HEK293 (cell line): ENCODE measurements at regions not wholly inside any gene's neighbourhood (a gene's known extent, or its start where the extent isn't known, plus 50 kb on each side); places are given as distances from the start of the nearest gene placed in this dataset.

ENCODE experiments used
- CTCF ChIA-PET: fragments of 350-600 bp; formaldehyde crosslinking; extraction: SDS; loops from one replicate; lab custom pipeline; 2021; ENCODE audit warnings: antibody characterized with exemption; lab: Yijun Ruan, JAX
- POLR2A ChIA-PET: fragments of 300-600 bp; formaldehyde crosslinking; extraction: SDS; loops from one replicate; lab custom pipeline; 2020; ENCODE audit warnings: antibody characterized with exemption, inconsistent platforms; lab: Yijun Ruan, JAX
- H3K27ac ChIP-seq: fragments of 200-500 bp; sonication (Bioruptor generic); 2 replicates; pipeline ENCODE4 v1.5.1; 2014; ENCODE audit warnings: low read depth, low read length, control low read depth, inconsistent platforms; ENCODE audit errors: extremely low read depth
- H3K36me3 ChIP-seq, 2 experiments: fragments of 200-500 bp in 1 of 2; sonication (Bioruptor generic) in 1 of 2; 1 replicate in 1 of 2; 2 replicates in 1 of 2; pipeline ENCODE4 v1.5.1; 2014 to 2017; ENCODE audit warnings: inconsistent platforms in 2 of 2, low read length in 2 of 2; ENCODE audit not compliant: control insufficient read depth in 2 of 2, insufficient read depth in 1 of 2
- H3K4me1 ChIP-seq: fragments of 200-500 bp; sonication (Bioruptor generic); 2 replicates; pipeline ENCODE4 v1.5.1; 2014; ENCODE audit warnings: mild to moderate bottlenecking, low read length, inconsistent platforms; ENCODE audit not compliant: control insufficient read depth, insufficient read depth
- H3K4me3 ChIP-seq: 2 replicates; pipeline ENCODE4 v1.5.1; 2011; ENCODE audit warnings: low read depth, mild to moderate bottlenecking, control low read depth, low read length, moderate library complexity
- H3K9me3 ChIP-seq: fragments of 200-500 bp; sonication (Bioruptor generic); 2 replicates; pipeline ENCODE4 v1.5.1; 2014; ENCODE audit warnings: low read depth, low read length, inconsistent platforms; ENCODE audit not compliant: control insufficient read depth, insufficient read depth
- GLIS2 ChIP-seq: fragments of 450-650 bp; formaldehyde crosslinking; IDR thresholded peaks from 2 replicates; pipeline ENCODE4 v1.5.1; 2016; ENCODE audit warnings: missing biosample characterization, missing genetic modification characterization
- HIC1 ChIP-seq: fragments of 450-650 bp; formaldehyde crosslinking; IDR thresholded peaks from 2 replicates; pipeline ENCODE4 v1.5.1; 2016; ENCODE audit warnings: missing biosample characterization, missing genetic modification characterization
- HOXA7 ChIP-seq: sonication (generic); formaldehyde crosslinking; IDR thresholded peaks from 2 replicates; pipeline ENCODE4 v1.8.1; 2022; ENCODE audit warnings: missing genetic modification reagents, borderline replicate concordance
- KLF1 ChIP-seq: fragments of 450-650 bp; formaldehyde crosslinking; IDR thresholded peaks from 2 replicates; pipeline ENCODE4 v1.5.1; 2016; ENCODE audit warnings: missing biosample characterization, missing genetic modification characterization
- KLF7 ChIP-seq: fragments of 450-650 bp; formaldehyde crosslinking; IDR thresholded peaks from 2 replicates; pipeline ENCODE4 v1.5.1; 2016; ENCODE audit warnings: missing biosample characterization, missing genetic modification characterization, borderline replicate concordance
- TCF7L2 ChIP-seq: IDR thresholded peaks from 2 replicates; pipeline ENCODE4 v1.6.1; 2011; ENCODE audit warnings: low read depth, mild to moderate bottlenecking, inconsistent platforms, low read length, moderate library complexity, borderline replicate concordance
- ZFP37 ChIP-seq: fragments of 450-650 bp; formaldehyde crosslinking; IDR thresholded peaks from 2 replicates; pipeline ENCODE4 v1.5.1; 2016; ENCODE audit warnings: missing biosample characterization, missing genetic modification characterization
- ZNF132 ChIP-seq: fragments of 450-650 bp; formaldehyde crosslinking; IDR thresholded peaks from 2 replicates; pipeline ENCODE4 v1.5.1; 2017; ENCODE audit warnings: missing biosample characterization, missing genetic modification characterization, borderline replicate concordance
- ZNF146 ChIP-seq: fragments of 450-650 bp; formaldehyde crosslinking; IDR thresholded peaks from 2 replicates; pipeline ENCODE4 v1.5.1; 2016; ENCODE audit warnings: missing biosample characterization, missing genetic modification characterization
- ZNF157 ChIP-seq: fragments of 450-650 bp; formaldehyde crosslinking; IDR thresholded peaks from 2 replicates; pipeline ENCODE4 v1.5.1; 2016; ENCODE audit warnings: missing biosample characterization, missing genetic modification characterization
- ZNF37A ChIP-seq: fragments of 450-650 bp; IDR thresholded peaks from 2 replicates; pipeline ENCODE4 v1.5.1; 2018; ENCODE audit warnings: missing biosample characterization, missing genetic modification characterization
- ZNF394 ChIP-seq: fragments of 450-650 bp; formaldehyde crosslinking; IDR thresholded peaks from 2 replicates; pipeline ENCODE4 v1.5.1; 2016; ENCODE audit warnings: missing biosample characterization, missing genetic modification characterization, mild to moderate bottlenecking, moderate library complexity, borderline replicate concordance
- ZNF548 ChIP-seq: fragments of 450-650 bp; formaldehyde crosslinking; IDR thresholded peaks from 2 replicates; pipeline ENCODE4 v1.5.1; 2016; ENCODE audit warnings: missing biosample characterization, missing genetic modification characterization
- ZNF560 ChIP-seq: fragments of 450-650 bp; formaldehyde crosslinking; IDR thresholded peaks from 2 replicates; pipeline ENCODE4 v1.5.1; 2017; ENCODE audit warnings: missing biosample characterization, missing genetic modification characterization, borderline replicate concordance
- ZNF561 ChIP-seq: fragments of 450-650 bp; IDR thresholded peaks from 2 replicates; pipeline ENCODE4 v1.5.1; 2018; ENCODE audit warnings: missing biosample characterization, missing genetic modification characterization, borderline replicate concordance
- ZNF626 ChIP-seq: fragments of 450-650 bp; sonication (Bioruptor Pico); formaldehyde crosslinking; IDR thresholded peaks from 2 replicates; pipeline ENCODE4 v1.5.1; 2018; ENCODE audit warnings: missing biosample characterization, missing genetic modification characterization, inconsistent platforms
- ZNF660 ChIP-seq: fragments of 450-650 bp; IDR thresholded peaks from 2 replicates; pipeline ENCODE4 v1.5.1; 2018; ENCODE audit warnings: missing biosample characterization, mild to moderate bottlenecking, missing genetic modification characterization
- ZNF747 ChIP-seq: fragments of 450-650 bp; formaldehyde crosslinking; IDR thresholded peaks from 2 replicates; pipeline ENCODE4 v1.5.1; 2016; ENCODE audit warnings: missing biosample characterization, missing genetic modification characterization
- TF ChIP-seq, protein P1 (sequence below): fragments of 450-650 bp; formaldehyde crosslinking; IDR thresholded peaks from 2 replicates; pipeline ENCODE4 v1.5.1; 2016; ENCODE audit warnings: missing biosample characterization, missing genetic modification characterization, borderline replicate concordance
- TF ChIP-seq, protein P2 (sequence below): fragments of 450-650 bp; formaldehyde crosslinking; IDR thresholded peaks from 2 replicates; pipeline ENCODE4 v1.5.1; 2017; ENCODE audit warnings: missing biosample characterization, missing genetic modification characterization
- TF ChIP-seq, protein P3 (sequence below): fragments of 450-650 bp; formaldehyde crosslinking; IDR thresholded peaks from 2 replicates; pipeline ENCODE4 v1.5.1; 2016; ENCODE audit warnings: missing biosample characterization, missing genetic modification characterization
- TF ChIP-seq, protein P4 (sequence below): fragments of 450-650 bp; formaldehyde crosslinking; IDR thresholded peaks from 2 replicates; pipeline ENCODE4 v1.5.1; 2016; ENCODE audit warnings: missing biosample characterization, missing genetic modification characterization, low read depth

- TF ChIP-seq ZNF146 (tag by site-specific recombination): no peak
- TF ChIP-seq KLF1 (tag by site-specific recombination): no peak
- TF ChIP-seq, protein P1, sequence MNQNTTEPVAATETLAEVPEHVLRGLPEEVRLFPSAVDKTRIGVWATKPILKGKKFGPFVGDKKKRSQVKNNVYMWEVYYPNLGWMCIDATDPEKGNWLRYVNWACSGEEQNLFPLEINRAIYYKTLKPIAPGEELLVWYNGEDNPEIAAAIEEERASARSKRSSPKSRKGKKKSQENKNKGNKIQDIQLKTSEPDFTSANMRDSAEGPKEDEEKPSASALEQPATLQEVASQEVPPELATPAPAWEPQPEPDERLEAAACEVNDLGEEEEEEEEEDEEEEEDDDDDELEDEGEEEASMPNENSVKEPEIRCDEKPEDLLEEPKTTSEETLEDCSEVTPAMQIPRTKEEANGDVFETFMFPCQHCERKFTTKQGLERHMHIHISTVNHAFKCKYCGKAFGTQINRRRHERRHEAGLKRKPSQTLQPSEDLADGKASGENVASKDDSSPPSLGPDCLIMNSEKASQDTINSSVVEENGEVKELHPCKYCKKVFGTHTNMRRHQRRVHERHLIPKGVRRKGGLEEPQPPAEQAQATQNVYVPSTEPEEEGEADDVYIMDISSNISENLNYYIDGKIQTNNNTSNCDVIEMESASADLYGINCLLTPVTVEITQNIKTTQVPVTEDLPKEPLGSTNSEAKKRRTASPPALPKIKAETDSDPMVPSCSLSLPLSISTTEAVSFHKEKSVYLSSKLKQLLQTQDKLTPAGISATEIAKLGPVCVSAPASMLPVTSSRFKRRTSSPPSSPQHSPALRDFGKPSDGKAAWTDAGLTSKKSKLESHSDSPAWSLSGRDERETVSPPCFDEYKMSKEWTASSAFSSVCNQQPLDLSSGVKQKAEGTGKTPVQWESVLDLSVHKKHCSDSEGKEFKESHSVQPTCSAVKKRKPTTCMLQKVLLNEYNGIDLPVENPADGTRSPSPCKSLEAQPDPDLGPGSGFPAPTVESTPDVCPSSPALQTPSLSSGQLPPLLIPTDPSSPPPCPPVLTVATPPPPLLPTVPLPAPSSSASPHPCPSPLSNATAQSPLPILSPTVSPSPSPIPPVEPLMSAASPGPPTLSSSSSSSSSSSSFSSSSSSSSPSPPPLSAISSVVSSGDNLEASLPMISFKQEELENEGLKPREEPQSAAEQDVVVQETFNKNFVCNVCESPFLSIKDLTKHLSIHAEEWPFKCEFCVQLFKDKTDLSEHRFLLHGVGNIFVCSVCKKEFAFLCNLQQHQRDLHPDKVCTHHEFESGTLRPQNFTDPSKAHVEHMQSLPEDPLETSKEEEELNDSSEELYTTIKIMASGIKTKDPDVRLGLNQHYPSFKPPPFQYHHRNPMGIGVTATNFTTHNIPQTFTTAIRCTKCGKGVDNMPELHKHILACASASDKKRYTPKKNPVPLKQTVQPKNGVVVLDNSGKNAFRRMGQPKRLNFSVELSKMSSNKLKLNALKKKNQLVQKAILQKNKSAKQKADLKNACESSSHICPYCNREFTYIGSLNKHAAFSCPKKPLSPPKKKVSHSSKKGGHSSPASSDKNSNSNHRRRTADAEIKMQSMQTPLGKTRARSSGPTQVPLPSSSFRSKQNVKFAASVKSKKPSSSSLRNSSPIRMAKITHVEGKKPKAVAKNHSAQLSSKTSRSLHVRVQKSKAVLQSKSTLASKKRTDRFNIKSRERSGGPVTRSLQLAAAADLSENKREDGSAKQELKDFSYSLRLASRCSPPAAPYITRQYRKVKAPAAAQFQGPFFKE: no peak
- TF ChIP-seq ZNF132 (tag by site-specific recombination): no peak
- no peak for TF ChIP-seq ZNF626 (tag by site-specific recombination)
Observed at GRCh38 chr4:62901101-62901500, 1508.1 kb downstream of the TECRL start (continued).

GRCh38 chr4:62899646-62900364 lies 1509.4 kb downstream of the TECRL start:
- no peaks in the 10 kb centered on the region for H3K36me3 ChIP-seq
- ChIA-PET CTCF (no interaction called here), POLR2A (no interaction called here)
- no peaks in the 10 kb centered on the region for H3K9me3 ChIP-seq
- no peaks in the 10 kb centered on the region for H3K4me1 ChIP-seq
- no peak overlapping the region for H3K4me3 ChIP-seq
- TF ChIP-seq ZNF548 (tag by site-specific recombination): no peak
- TF ChIP-seq ZNF37A: no peak
- TF ChIP-seq HOXA7: no peak
- no peak for TF ChIP-seq ZFP37 (tag by site-specific recombination)
- TF ChIP-seq ZNF561 (tag by site-specific recombination): no peak
- TF ChIP-seq ZNF747 (tag by site-specific recombination): no peak
- TF ChIP-seq, protein P2, sequence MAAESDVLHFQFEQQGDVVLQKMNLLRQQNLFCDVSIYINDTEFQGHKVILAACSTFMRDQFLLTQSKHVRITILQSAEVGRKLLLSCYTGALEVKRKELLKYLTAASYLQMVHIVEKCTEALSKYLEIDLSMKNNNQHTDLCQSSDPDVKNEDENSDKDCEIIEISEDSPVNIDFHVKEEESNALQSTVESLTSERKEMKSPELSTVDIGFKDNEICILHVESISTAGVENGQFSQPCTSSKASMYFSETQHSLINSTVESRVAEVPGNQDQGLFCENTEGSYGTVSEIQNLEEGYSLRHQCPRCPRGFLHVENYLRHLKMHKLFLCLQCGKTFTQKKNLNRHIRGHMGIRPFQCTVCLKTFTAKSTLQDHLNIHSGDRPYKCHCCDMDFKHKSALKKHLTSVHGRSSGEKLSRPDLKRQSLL (tag by site-specific recombination): no peak
- no peak for TF ChIP-seq ZNF560
- TF ChIP-seq, protein P3, sequence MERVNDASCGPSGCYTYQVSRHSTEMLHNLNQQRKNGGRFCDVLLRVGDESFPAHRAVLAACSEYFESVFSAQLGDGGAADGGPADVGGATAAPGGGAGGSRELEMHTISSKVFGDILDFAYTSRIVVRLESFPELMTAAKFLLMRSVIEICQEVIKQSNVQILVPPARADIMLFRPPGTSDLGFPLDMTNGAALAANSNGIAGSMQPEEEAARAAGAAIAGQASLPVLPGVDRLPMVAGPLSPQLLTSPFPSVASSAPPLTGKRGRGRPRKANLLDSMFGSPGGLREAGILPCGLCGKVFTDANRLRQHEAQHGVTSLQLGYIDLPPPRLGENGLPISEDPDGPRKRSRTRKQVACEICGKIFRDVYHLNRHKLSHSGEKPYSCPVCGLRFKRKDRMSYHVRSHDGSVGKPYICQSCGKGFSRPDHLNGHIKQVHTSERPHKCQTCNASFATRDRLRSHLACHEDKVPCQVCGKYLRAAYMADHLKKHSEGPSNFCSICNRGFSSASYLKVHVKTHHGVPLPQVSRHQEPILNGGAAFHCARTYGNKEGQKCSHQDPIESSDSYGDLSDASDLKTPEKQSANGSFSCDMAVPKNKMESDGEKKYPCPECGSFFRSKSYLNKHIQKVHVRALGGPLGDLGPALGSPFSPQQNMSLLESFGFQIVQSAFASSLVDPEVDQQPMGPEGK: no peak
- TF ChIP-seq ZNF394 (tag by site-specific recombination): no peak
- no peak for TF ChIP-seq TCF7L2
- TF ChIP-seq GLIS2 (tag by site-specific recombination): no peak
- no peak for TF ChIP-seq ZNF157 (tag by site-specific recombination)
- TF ChIP-seq KLF7: no peak
- TF ChIP-seq, protein P4, sequence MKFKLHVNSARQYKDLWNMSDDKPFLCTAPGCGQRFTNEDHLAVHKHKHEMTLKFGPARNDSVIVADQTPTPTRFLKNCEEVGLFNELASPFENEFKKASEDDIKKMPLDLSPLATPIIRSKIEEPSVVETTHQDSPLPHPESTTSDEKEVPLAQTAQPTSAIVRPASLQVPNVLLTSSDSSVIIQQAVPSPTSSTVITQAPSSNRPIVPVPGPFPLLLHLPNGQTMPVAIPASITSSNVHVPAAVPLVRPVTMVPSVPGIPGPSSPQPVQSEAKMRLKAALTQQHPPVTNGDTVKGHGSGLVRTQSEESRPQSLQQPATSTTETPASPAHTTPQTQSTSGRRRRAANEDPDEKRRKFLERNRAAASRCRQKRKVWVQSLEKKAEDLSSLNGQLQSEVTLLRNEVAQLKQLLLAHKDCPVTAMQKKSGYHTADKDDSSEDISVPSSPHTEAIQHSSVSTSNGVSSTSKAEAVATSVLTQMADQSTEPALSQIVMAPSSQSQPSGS: no peak
- no peak for TF ChIP-seq ZNF660
- no peak for TF ChIP-seq HIC1 (tag by site-specific recombination)
- TF ChIP-seq, all 188 proteins: peak for 0
- no peak overlapping the region for H3K27ac ChIP-seq
